Nephron progenitor cell (in vitro differentiated cells): ENCODE measurements at regions not wholly inside any gene's neighbourhood (a gene's known extent, or its start where the extent isn't known, plus 50 kb on each side); places are given as distances from the start of the nearest gene placed in this dataset.

ENCODE experiments used
- DNase-seq: peaks from one replicate; pipeline ENCODE4 v3.0.0; 2021
- H3K27ac Mint-ChIP-seq: 2 replicates; pipeline ENCODE4 v1.8.0; 2021; ENCODE audit warnings: mild to moderate bottlenecking, moderate library complexity, mixed read lengths
- H3K27me3 Mint-ChIP-seq: 2 replicates; pipeline ENCODE4 v1.8.0; 2021; ENCODE audit warnings: mild to moderate bottlenecking, low read depth, mixed read lengths; ENCODE audit not compliant: poor library complexity
- H3K36me3 Mint-ChIP-seq: 2 replicates; pipeline ENCODE4 v1.8.0; 2021; ENCODE audit warnings: low read depth, mixed read lengths
- H3K4me1 Mint-ChIP-seq: 2 replicates; pipeline ENCODE4 v1.8.0; 2021; ENCODE audit warnings: mixed read lengths
- H3K4me3 Mint-ChIP-seq: 2 replicates; pipeline ENCODE4 v1.8.0; 2021; ENCODE audit warnings: mild to moderate bottlenecking, moderate library complexity, mixed read lengths
- H3K9me3 Mint-ChIP-seq: 2 replicates; pipeline ENCODE4 v1.8.0; 2021; ENCODE audit warnings: mild to moderate bottlenecking, moderate library complexity, mixed read lengths
- TF ChIP-seq, protein P1 (sequence below): fragments of 200-600 bp; sonication (generic); IDR thresholded peaks from 2 replicates; pipeline ENCODE4 v1.5.0; 2021; ENCODE audit warnings: antibody characterized with exemption

DNA sequence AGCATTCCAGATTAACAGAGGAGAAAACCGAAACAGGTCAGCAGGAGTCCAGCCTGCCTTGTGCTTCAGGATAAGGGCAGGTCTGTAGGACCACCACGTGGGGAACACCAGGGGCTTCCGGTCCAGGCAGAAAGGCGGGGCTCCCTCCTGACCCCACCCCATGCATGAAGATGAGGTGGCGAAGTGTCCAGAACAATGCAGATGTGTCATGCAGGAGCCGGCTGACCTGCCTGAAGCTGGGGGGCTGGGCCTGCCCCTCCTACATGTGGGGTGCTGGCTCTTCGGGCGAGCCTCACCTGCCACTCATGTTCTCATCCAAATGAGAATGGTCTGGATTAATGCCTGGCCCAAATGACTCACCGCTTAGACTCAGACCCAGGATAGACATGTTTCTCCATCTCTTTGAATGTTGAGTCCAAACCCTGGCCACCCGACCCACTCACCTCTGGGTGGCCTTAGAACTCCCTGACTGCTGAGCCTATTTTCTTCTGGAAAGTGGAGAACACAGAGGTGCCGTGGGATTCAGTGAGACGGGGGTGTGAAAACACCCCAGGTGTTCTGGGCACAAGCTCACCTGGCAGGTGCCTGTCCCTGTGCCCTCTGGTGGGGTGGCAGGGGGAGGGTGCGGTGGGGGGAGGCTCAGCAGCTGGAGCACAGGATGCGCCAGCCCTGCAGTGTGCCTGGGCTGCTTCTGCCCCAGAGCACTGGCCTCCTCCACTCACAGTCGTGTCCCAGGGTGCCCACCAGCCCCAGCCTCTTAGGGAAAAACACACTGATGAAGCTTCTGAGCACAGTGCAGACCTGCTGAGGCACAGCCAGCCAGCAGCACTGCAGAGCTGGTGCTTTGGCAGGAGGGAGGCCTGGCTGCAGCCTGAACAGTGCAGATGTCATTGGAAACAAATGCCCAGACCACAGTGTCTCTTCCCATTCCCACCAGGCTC, 55.2 kb upstream of the GDF10 start:
- no peaks in the 10 kb centered on the region for H3K9me3 Mint-ChIP-seq
- peaks cover 12% of the 10 kb centered on the region for H3K4me1 Mint-ChIP-seq
- H3K27ac Mint-ChIP-seq: no peak overlapping the region
- DNase-seq: no peak
- TF ChIP-seq, protein P1, sequence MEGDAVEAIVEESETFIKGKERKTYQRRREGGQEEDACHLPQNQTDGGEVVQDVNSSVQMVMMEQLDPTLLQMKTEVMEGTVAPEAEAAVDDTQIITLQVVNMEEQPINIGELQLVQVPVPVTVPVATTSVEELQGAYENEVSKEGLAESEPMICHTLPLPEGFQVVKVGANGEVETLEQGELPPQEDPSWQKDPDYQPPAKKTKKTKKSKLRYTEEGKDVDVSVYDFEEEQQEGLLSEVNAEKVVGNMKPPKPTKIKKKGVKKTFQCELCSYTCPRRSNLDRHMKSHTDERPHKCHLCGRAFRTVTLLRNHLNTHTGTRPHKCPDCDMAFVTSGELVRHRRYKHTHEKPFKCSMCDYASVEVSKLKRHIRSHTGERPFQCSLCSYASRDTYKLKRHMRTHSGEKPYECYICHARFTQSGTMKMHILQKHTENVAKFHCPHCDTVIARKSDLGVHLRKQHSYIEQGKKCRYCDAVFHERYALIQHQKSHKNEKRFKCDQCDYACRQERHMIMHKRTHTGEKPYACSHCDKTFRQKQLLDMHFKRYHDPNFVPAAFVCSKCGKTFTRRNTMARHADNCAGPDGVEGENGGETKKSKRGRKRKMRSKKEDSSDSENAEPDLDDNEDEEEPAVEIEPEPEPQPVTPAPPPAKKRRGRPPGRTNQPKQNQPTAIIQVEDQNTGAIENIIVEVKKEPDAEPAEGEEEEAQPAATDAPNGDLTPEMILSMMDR: no peak
- no peaks in the 10 kb centered on the region for H3K36me3 Mint-ChIP-seq
- H3K27me3 Mint-ChIP-seq: peaks cover 19% of the 10 kb centered on the region
- H3K4me3 Mint-ChIP-seq: no peak overlapping the region

DNA sequence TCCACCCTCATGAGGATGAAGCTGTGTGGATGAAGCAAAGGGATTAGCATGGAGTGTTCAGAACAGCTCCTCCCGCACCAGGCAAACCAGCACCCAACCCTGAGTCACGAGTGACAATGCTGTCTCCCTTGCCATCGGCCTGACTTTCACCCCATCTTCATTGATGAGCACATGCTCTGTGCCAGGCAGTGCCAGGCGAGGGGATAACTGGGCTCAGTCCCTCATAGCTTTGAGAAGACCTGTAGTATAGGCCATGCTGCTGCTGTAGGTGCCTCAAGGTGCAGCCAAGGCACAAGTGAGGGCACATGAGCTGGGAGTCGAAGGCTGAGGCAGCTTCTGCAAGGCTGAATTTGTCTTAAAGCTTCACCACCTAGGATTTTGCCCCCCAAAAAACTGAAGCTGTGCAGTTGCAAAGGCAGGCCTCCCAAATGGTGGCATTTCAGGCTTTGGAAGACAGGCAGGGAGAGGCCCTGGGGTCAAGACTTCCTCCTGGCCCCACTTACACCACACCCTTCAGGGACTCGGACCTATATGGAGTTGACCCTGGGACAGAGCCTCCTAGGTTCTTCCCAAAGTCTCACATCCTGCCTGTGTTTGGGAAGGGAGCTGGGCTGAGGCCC, 54.2 kb upstream of the GDF10 start:
- Mint-ChIP-seq H3K27me3 (peaks cover 15% of the 10 kb centered on the region), H3K4me3 (no peak overlapping the region), H3K27ac (no peak overlapping the region), H3K9me3 (no peaks in the 10 kb centered on the region), H3K4me1 (peaks cover 12% of the 10 kb centered on the region), H3K36me3 (no peaks in the 10 kb centered on the region)
- TF ChIP-seq, protein P1: no peak
- DNase-seq: no peak

DNA sequence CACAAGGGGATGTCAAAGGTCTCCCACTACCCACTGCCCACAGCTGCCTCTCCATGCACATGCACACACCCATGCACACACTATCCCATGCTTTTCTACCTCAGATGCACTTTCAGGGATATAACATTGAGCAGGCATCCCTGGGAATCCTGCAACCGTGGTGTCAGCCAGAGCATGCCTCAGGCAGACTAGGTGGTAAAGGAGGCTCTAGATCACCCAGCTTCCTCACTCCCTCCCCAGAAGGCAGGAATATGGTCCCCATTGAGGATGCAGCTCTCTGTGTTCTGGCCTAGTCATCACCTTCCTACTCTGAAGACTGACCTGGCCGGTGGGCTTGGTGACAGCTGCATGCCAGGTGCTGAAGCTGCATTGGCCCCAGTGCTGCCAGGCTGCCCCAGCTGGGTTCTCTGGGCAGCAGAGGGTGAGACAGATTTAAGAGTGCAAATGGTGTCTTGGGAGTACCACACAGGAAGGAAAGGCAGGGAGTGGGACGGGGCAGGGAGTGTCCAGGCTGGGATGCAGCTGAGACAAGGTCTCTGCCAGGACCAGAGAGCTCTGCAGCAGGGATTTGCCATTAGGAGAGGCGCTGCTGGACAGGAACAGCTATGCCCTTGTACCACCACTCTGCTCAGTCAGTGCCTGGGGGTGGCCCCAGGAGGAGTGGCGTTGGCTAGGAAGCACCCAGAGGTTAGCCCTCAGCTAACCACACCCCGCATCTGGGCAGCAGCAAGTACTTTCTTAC, 53.4 kb upstream of the GDF10 start:
- Mint-ChIP-seq H3K4me1 (peaks cover 12% of the 10 kb centered on the region), H3K4me3 (no peak overlapping the region), H3K9me3 (no peaks in the 10 kb centered on the region), H3K27me3 (peaks cover 10% of the 10 kb centered on the region), H3K36me3 (no peaks in the 10 kb centered on the region), H3K27ac (no peak overlapping the region)
- DNase-seq: no peak
- TF ChIP-seq, protein P1: no peak

DNA sequence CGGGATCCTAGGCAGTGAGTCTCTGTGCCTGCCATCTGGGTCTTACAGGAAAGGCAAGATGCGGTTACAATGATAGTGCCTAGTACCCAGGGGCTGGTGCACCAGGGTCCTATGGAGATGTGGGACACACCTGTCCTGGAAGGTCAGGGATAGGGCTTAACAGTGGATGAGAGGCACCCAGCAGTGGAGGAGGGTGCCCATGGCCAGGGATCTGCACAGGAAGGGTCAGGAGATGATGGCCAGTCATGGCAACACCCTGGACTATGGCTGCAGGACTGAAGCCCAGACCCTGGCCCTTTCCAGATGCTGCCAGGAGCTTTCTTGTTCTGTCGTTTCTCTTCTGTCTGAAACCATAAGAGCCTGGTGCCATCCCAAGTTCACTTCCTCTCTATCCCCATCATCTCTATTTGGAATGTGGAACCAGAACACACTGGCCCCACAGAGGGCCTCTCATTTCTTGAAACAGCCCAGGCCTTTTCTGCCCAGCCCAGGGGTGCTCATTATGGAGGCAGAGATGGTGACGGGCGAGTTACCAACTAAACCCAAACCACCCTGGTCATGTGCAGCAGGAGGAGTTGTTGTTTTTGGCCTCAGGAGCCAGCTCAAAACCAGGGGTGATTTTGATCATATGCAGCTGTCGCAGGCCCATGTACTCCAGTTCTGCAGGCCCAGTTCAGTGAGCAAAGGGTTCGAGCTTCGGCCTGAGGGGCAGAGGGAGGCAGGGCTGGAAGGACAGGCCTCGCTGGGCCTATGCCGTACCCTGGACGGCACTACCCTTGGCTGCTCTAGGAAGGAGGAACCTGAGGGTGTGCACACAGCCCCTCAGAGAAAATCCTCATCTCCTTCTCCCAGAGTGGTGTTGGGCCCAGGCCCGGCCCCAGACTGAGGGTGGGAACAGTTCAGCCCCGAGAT, 52.6 kb upstream of the GDF10 start:
- TF ChIP-seq, protein P1: no peak
- H3K27ac Mint-ChIP-seq: no peak overlapping the region

DNA sequence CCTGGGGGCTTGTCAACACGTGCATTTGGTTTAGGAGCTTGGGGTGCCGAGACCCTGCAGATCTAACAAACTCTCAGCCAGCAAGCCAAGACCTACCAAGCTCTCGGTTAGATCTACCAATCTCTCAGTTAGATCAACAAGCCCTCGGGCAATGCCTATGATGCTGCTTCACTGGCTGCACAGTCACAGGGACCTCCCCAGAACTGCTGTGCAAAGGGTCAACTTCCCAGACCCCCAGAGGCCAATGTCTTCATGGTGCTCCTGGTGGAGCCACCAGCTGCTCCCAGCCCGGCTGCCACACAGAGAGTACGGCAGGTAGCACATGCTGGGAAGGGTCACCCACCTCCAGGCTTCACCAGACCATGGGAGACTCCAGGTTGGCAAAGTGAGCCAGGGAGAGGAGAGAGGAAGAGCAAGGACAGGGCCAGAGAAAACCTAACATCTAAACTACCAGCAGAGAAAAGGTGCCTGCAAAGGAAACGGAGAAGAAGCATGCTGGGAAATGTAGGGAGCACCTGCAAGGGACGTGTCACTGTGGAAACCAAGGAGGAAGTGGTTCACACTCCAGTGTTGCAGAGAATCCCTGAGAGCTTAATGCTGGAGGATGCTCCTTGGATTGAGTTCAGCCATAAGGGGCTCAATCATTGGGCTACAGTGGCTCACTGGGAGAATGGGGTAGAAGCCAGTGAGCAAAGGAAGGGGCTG, 51.5 kb upstream of the GDF10 start:
- H3K27ac Mint-ChIP-seq: no peak overlapping the region
- peaks cover 10% of the 10 kb centered on the region for H3K27me3 Mint-ChIP-seq
- TF ChIP-seq, protein P1: no peak
- no peak for DNase-seq
- H3K9me3 Mint-ChIP-seq: no peaks in the 10 kb centered on the region
- H3K4me3 Mint-ChIP-seq: no peak overlapping the region
- H3K4me1 Mint-ChIP-seq: peaks cover 16% of the 10 kb centered on the region
- no peaks in the 10 kb centered on the region for H3K36me3 Mint-ChIP-seq

More for the DNA sequence above, 52.6 kb upstream of the GDF10 start:
- no peak for DNase-seq
- peaks cover 9% of the 10 kb centered on the region for H3K4me1 Mint-ChIP-seq
- H3K4me3 Mint-ChIP-seq: no peak overlapping the region
- H3K36me3 Mint-ChIP-seq: no peaks in the 10 kb centered on the region
- peaks cover 10% of the 10 kb centered on the region for H3K27me3 Mint-ChIP-seq
- no peaks in the 10 kb centered on the region for H3K9me3 Mint-ChIP-seq
